Lower leg skin (tissue), 3 donors: ENCODE measurements at regions not wholly inside any gene's neighbourhood (a gene's known extent, or its start where the extent isn't known, plus 50 kb on each side); places are given as distances from the start of the nearest gene placed in this dataset.

Experiments used
- CTCF ChIP-seq, 3 donors: fragments of 450-650 bp; IDR thresholded peaks; one replicate each; pipeline ENCODE4 v1.5.1; 2016; ENCODE audit warnings: antibody characterized with exemption in 3 of 3, mild to moderate bottlenecking in 3 of 3, moderate library complexity in 2 of 3
- POLR2A ChIP-seq, 2 donors: fragments of 450-650 bp; IDR thresholded peaks; one replicate each; pipeline ENCODE4 v1.6.1; 2016 to 2017; ENCODE audit warnings: antibody characterized with exemption in 2 of 2, mild to moderate bottlenecking in 1 of 2, moderate library complexity in 1 of 2

DNA sequence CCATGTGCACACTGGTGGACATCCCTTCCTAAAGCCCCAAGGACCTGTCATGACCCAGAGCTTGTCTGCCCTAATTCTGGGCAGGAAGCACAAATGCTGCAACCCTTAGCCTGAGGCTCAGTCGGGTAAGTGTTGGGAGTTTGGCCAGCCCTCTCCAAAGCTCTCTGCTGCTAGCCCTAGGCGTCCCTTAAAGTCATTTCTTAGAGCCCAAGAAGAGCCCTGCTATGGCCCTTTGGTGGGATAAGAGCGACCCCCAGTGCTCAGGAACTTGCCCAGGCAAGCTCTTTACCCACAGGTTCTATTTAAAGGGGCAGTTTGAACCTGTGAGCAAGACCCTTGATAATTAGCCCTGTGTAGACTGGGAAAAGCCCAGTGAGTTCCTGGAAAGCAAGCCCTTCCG is 356.8 kb downstream of the RRAGC start:
- TF ChIP-seq POLR2A (IDR thresholded peaks at IDR 0.05) (no peak), CTCF (IDR thresholded peaks at IDR 0.05) (no peak)
